T-helper 17 cell (primary cell): ENCODE measurements at regions not wholly inside any gene's neighbourhood (a gene's known extent, or its start where the extent isn't known, plus 50 kb on each side); places are given as distances from the start of the nearest gene placed in this dataset.

Experiments
- ATAC-seq: fragments of 150-1000 bp; cut with Tn5 transposase; 2 replicates; pipeline ENCODE4 v1.10.0; 2021; ENCODE audit warnings: mild to moderate bottlenecking, moderate library complexity
- DNase-seq, 3 donors: peaks; one replicate each; pipeline versions ENCODE4 v3.0.0 to v3.0.0-alpha.2; 2020 to 2021
- H3K9me3 ChIP-seq: one replicate; pipeline ENCODE4 v1.7.0; 2013; ENCODE audit warnings: low read length, mild to moderate bottlenecking; ENCODE audit not compliant: control insufficient read depth, poor library complexity, severe bottlenecking
- H3K27ac Mint-ChIP-seq: one replicate; pipeline ENCODE4 v1.8.0; 2022; ENCODE audit warnings: mild to moderate bottlenecking, moderate library complexity, mixed read lengths
- H3K27me3 Mint-ChIP-seq: one replicate; pipeline ENCODE4 v1.8.0; 2022; ENCODE audit warnings: mixed read lengths
- H3K36me3 Mint-ChIP-seq: one replicate; pipeline ENCODE4 v1.8.0; 2022; ENCODE audit warnings: low read depth, mixed read lengths
- H3K4me1 Mint-ChIP-seq: one replicate; pipeline ENCODE4 v1.8.0; 2022; ENCODE audit warnings: mild to moderate bottlenecking, mixed read lengths
- H3K4me3 Mint-ChIP-seq: one replicate; pipeline ENCODE4 v1.8.0; 2022; ENCODE audit warnings: mild to moderate bottlenecking, moderate library complexity, mixed read lengths

DNA sequence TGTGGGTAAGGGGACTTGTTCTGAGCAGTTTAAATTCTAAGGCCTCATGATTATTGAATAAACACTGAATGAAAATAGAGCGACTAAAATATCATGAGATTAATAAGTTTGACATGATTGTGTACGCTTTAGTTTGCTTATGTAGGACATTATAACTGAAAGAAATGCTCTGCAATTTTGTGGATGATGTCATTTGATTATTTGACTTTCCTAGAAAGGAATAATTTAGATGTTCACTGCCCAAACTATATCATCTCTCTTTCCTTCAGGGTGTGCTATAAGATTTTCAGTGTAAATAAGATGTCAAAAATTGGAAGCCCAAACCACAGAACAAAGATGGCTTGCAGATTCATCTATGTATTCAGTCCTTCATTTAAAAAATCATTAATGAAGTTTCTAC, 115.7 kb upstream of the MTAP start:
- peaks cover 7% of the 10 kb centered on the region for H3K4me1 Mint-ChIP-seq
- H3K27ac Mint-ChIP-seq: peak overlapping the region; percentile 83
- no peaks in the 10 kb centered on the region for H3K9me3 ChIP-seq
- ATAC-seq: no peak
- DNase-seq: no peak
- peaks cover 5% of the 10 kb centered on the region for H3K27me3 Mint-ChIP-seq
- no peak overlapping the region for H3K4me3 Mint-ChIP-seq
- H3K36me3 Mint-ChIP-seq: no peaks in the 10 kb centered on the region

DNA sequence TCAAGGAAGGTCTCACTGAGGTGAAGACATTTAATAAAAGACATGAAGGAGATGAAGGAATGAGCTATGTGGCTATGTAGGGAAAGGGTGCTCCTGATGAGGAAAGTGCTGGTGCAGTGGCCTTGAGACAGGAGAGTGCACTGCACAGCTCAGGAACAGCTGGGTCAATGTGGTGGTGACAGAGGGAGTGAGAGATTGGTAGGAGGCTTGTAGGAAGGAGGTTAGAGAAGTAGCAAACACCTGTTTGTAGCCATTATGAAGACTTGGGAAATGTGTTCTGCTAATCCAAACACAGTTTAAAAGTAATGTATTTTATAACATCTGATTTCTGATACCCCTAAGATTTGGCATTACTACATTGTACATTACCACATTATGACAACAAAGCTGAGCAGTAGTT, 115.1 kb upstream of the MTAP start:
- H3K9me3 ChIP-seq: no peaks in the 10 kb centered on the region
- H3K4me1 Mint-ChIP-seq: peaks cover 7% of the 10 kb centered on the region
- DNase-seq (no peak), ATAC-seq (no peak)
- peaks cover 11% of the 10 kb centered on the region for H3K27me3 Mint-ChIP-seq
- H3K36me3 Mint-ChIP-seq: no peaks in the 10 kb centered on the region
- peak overlapping the region; percentile 39 for H3K4me3 Mint-ChIP-seq
- H3K27ac Mint-ChIP-seq: peak overlapping the region; percentile 83

DNA sequence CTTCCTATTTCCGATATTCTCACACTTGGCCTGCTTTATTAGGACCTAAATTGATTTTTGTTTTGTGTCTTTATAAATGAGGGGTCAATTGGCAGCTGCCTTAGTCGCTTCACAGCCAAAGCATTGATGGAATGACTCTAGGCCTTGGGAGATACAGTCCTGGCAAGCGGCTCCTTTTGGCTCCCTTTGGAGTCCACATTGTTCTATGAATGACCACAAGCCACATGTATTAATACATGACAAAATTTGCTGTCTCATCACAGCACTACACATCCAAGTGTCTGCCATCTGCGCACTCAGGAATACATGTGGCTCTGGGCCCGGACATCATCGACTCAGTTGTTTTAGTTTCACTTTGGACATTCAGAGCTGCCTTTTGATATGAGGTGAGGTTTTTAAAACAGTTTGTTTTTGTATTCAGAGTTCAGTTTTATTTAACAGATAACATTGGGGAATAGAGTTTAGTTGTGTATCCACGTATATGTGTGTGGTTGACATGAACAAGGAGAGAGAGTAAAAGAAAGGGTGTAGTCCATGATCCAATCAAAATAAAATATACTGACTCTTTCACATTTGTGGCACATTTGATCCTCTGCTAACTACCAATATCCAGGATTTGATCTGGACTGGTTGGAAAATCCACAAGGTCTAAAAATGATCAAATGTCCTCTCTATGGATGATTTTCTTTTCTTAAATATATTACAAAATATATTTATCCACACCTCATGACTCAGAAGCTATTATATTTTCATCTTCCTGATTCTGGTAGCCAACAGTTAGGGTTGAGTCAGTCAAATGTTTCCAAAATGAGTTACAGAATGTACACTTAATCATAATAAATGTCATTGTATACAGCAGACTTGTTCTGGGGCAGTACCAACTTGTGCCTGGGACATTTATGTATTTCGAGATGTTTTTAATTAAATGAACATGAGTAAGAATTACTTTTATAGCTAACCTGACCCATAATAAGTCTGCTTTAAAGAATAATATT, 114.0 kb upstream of the MTAP start:
- H3K4me1 Mint-ChIP-seq: peaks cover 7% of the 10 kb centered on the region
- DNase-seq: no peak
- H3K27me3 Mint-ChIP-seq: peaks cover 16% of the 10 kb centered on the region
- H3K27ac Mint-ChIP-seq: no peak overlapping the region
- H3K9me3 ChIP-seq: no peaks in the 10 kb centered on the region
- no peak overlapping the region for H3K4me3 Mint-ChIP-seq
- ATAC-seq: no peak
- H3K36me3 Mint-ChIP-seq: no peaks in the 10 kb centered on the region

DNA sequence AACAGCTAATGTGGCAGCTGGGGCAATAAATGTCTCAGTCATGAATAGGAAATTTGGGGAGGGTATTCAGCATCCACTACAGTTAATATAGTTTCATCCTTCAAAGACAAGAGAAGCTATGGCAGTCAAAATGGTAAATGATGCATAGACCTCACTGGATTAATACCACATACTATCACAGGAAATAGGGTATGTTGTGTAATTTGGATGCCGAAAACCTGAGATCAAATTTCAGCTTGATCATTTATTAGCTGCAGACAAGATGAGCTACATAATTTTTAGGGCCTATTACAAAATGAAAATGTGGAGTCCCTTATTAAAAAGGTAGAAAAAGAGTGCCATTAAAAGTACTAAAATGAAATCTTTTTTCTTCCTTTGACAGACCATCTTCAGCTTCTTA, 112.6 kb upstream of the MTAP start:
- Mint-ChIP-seq H3K27ac (no peak overlapping the region), H3K4me3 (no peak overlapping the region), H3K4me1 (peaks cover 7% of the 10 kb centered on the region), H3K27me3 (peaks cover 20% of the 10 kb centered on the region), H3K36me3 (no peaks in the 10 kb centered on the region)
- no peak for DNase-seq
- H3K9me3 ChIP-seq: no peaks in the 10 kb centered on the region
- ATAC-seq: no peak

DNA sequence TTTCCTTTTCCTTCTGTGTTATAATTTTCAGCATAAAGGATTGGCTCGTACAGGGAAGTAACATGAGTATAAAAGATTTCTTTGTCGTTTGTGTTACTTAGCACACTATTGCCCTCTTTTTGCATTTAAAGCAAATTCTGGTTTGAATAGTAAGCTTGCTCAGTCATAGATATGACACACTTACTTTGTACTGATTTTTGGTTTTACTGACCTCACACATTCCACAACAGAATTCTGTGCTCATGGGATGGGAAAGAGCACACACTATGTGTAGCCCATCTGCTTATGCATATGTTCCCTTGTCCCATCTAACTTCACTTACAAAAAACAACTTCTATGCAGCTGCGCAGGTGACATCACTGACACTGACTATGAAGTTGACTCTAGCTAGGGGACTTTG, 111.9 kb upstream of the MTAP start:
- Mint-ChIP-seq H3K4me1 (peaks cover 7% of the 10 kb centered on the region), H3K4me3 (no peak overlapping the region), H3K36me3 (no peaks in the 10 kb centered on the region), H3K27ac (no peak overlapping the region), H3K27me3 (peaks cover 24% of the 10 kb centered on the region)
- ATAC-seq: no peak
- H3K9me3 ChIP-seq: no peaks in the 10 kb centered on the region
- DNase-seq: no peak

DNA sequence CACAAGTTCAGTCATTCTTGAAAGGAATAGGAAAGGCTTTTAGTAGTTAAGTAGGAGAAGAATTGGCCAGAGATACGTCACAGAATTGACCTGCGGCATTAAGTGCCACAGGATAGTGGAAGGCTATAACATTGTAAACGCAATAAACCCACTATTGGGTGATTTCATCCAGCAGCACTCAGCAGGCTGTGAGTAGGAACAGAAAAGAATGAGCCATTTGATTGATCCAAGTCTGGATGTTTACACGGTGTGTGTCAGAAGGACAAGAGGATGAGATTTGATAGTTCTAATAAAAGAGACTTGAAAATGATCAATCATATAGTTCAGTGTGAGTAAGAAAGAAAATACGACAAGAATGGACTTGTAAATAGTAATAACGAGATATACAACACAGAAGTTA, 110.0 kb upstream of the MTAP start:
- ATAC-seq (no peak), DNase-seq (no peak)

DNA sequence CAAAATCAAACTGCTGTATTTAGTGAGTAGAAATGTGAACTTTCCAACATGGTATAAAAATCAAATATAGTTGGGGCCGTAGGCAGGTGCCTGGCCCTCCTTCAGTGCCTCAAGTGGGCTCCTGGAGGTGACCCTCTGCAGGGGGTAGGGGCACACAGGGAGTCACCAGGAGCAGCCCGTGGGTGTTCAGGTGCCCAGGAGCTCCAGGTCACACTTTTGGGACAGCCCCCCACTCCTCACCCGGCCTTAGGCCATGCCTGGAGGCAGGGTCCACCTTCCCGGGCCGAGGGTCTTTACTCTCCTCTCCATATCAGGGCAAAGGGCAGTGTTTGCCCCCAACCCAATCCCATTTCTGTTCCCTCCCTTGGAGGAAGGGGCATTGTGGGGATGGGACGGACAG, 108.0 kb upstream of the MTAP start:
- ATAC-seq (no peak), DNase-seq (no peak)
- peaks cover 28% of the 10 kb centered on the region for H3K27me3 Mint-ChIP-seq
- H3K27ac Mint-ChIP-seq: no peak overlapping the region
- no peaks in the 10 kb centered on the region for H3K9me3 ChIP-seq
- no peaks in the 10 kb centered on the region for H3K4me1 Mint-ChIP-seq
- H3K36me3 Mint-ChIP-seq: no peaks in the 10 kb centered on the region
- H3K4me3 Mint-ChIP-seq: no peak overlapping the region

More for the DNA sequence above, 110.0 kb upstream of the MTAP start:
- H3K27me3 Mint-ChIP-seq: peaks cover 24% of the 10 kb centered on the region
- H3K36me3 Mint-ChIP-seq: no peaks in the 10 kb centered on the region
- no peak overlapping the region for H3K4me3 Mint-ChIP-seq
- H3K4me1 Mint-ChIP-seq: peaks cover 4% of the 10 kb centered on the region
- H3K9me3 ChIP-seq: no peaks in the 10 kb centered on the region
- H3K27ac Mint-ChIP-seq: no peak overlapping the region

DNA sequence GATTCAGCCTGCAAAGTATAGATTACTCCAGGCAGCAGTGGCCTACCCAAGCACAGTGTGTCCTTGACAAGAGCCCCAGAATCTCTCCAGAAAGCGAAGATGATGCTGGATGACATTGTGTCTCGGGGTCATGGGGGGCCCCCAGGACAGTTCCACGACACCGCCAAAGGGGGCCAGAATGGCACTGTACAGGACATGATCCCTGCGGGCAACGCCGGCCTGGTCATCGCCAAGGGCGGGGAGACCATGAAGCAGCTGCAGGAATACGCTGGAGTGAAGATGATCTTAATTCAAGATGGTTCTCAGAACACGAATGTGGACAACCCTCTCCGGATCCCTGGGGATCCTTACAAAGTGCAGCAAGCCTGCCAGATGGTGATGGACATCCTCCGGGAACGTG, 107.0 kb upstream of the MTAP start:
- no peak overlapping the region for H3K27ac Mint-ChIP-seq
- no peaks in the 10 kb centered on the region for H3K4me1 Mint-ChIP-seq
- no peak overlapping the region for H3K4me3 Mint-ChIP-seq
- DNase-seq (no peak), ATAC-seq (no peak)
- no peaks in the 10 kb centered on the region for H3K9me3 ChIP-seq
- peaks cover 28% of the 10 kb centered on the region for H3K27me3 Mint-ChIP-seq
- H3K36me3 Mint-ChIP-seq: no peaks in the 10 kb centered on the region

DNA sequence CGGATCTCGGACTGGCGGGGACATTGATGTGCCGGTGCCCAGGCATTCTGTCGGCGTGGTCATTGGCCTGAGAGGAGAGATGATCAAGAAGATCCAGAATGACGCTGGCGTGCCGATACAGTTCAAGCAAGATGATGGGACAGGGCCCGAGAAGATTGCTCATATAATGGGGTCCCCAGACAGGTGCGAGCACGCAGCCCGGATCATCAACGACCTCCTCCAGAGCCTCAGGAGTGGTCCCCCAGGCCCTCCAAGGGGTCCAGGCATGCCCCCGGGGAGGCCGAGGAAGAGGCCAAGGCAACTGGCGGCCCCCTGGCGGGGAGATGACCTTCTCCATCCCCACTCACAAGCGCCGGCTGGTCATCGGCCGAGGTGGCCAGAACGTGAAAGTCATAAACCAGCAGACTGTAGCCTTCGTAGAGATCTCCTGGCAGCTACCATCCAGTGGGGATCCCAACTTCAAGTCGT, 106.5 kb upstream of the MTAP start:
- H3K9me3 ChIP-seq: no peaks in the 10 kb centered on the region
- DNase-seq (no peak), ATAC-seq (no peak)
- no peak overlapping the region for H3K27ac Mint-ChIP-seq
- no peaks in the 10 kb centered on the region for H3K4me1 Mint-ChIP-seq
- H3K4me3 Mint-ChIP-seq: no peak overlapping the region
- H3K27me3 Mint-ChIP-seq: peaks cover 24% of the 10 kb centered on the region
- no peaks in the 10 kb centered on the region for H3K36me3 Mint-ChIP-seq

DNA sequence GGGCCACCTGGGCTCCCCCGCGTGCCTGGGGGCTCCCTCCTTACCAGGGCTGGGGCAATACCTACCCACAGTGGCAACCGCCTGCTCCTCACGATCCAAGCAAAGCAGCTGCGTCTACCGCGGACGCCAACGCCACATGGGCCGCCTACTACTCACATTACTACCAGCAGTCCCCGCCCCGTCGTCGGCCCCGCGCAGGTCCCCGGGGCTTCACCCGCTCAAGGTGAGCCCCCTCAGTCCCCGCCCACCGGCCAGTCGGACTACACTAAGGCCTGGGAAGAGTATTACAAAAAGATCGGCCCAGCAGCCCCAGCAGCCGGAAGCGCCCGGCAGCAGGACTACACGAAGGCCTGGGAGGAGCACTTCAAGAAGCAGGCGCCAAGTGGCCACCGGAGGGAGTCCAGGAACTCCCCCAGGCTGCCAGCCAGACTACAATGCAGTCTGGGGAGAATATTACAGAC, 106.0 kb upstream of the MTAP start:
- ATAC-seq (no peak), DNase-seq (no peak)
- H3K4me1 Mint-ChIP-seq: no peaks in the 10 kb centered on the region
- H3K36me3 Mint-ChIP-seq: no peaks in the 10 kb centered on the region
- H3K27ac Mint-ChIP-seq: no peak overlapping the region
- H3K9me3 ChIP-seq: no peaks in the 10 kb centered on the region
- no peak overlapping the region for H3K4me3 Mint-ChIP-seq
- peaks cover 23% of the 10 kb centered on the region for H3K27me3 Mint-ChIP-seq

DNA sequence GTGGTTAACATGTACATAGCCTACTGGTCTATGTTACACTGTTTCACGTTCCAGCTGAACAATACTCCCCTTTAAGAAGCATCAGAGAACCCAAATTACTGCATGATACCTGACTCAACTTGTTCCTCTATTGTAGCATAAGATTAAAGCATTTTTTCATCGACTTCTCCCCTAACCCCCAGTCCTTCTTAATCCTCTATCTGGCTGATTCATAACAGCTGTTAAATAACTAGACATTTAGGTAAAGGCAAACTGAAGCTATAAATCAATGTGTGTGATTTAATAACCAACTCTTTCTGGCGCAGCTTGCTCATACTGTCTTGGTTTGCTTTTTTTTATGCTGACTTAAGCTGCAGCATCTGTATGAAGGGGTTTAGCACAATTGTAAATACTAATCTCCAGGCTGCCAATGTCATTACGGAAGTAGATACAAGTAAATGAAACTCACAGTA, 94.2 kb upstream of the MTAP start:
- peaks cover 32% of the 10 kb centered on the region for H3K27me3 Mint-ChIP-seq
- no peaks in the 10 kb centered on the region for H3K9me3 ChIP-seq
- no peaks in the 10 kb centered on the region for H3K36me3 Mint-ChIP-seq
- DNase-seq (no peak), ATAC-seq (no peak)
- H3K4me1 Mint-ChIP-seq: peaks cover 10% of the 10 kb centered on the region
- H3K4me3 Mint-ChIP-seq: no peak overlapping the region
- H3K27ac Mint-ChIP-seq: no peak overlapping the region

DNA sequence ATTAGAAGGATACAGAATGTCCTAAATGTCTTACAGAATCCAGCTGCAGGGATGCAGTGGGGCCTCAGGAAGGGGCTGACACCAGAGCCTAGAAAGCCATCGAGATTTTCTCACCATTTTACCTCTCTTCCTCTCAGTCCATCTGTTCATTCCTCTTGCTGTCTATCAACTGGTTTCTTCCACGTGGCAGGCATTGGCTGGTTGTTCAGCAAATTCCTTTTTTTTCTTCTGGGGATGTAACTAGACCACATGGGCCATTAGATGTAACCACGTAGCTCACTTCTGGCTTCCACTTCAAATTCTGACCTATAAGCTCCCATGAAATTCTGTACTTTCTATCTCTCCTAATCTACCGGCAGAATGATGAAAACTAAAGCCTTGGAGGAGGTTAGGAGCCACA, 93.6 kb upstream of the MTAP start:
- Mint-ChIP-seq H3K4me3 (no peak overlapping the region), H3K27me3 (peaks cover 31% of the 10 kb centered on the region), H3K27ac (peak overlapping the region; percentile 53), H3K4me1 (peaks cover 10% of the 10 kb centered on the region), H3K36me3 (no peaks in the 10 kb centered on the region)
- no peak for ATAC-seq
- H3K9me3 ChIP-seq: no peaks in the 10 kb centered on the region
- no peak for DNase-seq

DNA sequence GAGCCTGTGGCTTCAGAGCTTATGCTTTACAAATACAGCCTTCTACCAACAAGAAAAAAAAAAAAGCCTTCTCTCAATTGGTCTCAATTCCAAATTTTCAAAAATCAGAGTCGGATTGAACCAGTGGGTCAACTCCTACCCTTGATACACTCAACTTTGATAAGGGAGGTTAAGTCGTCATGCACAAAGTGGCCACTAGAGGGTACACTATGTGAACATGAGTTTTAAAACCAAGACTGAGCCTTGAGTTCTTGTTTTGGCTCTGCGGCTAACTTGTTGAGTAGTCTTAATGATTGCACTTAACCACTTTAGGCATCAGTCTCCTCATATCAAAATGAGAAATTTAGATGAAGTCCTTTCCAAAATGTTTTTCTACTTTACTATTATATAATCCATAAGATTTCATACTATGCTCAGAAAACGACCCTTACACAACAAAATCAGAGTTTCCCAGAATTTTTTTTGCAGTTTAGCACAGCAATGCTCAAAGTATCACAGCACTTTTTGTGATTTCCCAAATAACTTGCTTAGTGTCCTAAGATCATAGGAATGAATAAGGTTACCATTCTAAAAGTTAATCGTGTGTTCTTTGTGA, 92.9 kb upstream of the MTAP start:
- DNase-seq (peak in 1 of 3 donors; percentile 52), ATAC-seq (peak; percentile 81)
- Mint-ChIP-seq H3K27ac (peak overlapping the region; percentile 53), H3K4me3 (no peak overlapping the region), H3K27me3 (peaks cover 31% of the 10 kb centered on the region), H3K4me1 (peaks cover 10% of the 10 kb centered on the region), H3K36me3 (no peaks in the 10 kb centered on the region)
- no peaks in the 10 kb centered on the region for H3K9me3 ChIP-seq
